Stimulated activated CD8-positive, alpha-beta memory T cell treated with anti-CD3 and anti-CD28 coated beads, Interleukin-4, amount 100 ng/mL, for 48 hours (primary cell): ENCODE measurements at regions not wholly inside any gene's neighbourhood (a gene's known extent, or its start where the extent isn't known, plus 50 kb on each side); places are given as distances from the start of the nearest gene placed in this dataset.

Experiments used
- DNase-seq: peaks from one replicate; pipeline ENCODE4 v3.0.0-alpha.2; 2020

DNA sequence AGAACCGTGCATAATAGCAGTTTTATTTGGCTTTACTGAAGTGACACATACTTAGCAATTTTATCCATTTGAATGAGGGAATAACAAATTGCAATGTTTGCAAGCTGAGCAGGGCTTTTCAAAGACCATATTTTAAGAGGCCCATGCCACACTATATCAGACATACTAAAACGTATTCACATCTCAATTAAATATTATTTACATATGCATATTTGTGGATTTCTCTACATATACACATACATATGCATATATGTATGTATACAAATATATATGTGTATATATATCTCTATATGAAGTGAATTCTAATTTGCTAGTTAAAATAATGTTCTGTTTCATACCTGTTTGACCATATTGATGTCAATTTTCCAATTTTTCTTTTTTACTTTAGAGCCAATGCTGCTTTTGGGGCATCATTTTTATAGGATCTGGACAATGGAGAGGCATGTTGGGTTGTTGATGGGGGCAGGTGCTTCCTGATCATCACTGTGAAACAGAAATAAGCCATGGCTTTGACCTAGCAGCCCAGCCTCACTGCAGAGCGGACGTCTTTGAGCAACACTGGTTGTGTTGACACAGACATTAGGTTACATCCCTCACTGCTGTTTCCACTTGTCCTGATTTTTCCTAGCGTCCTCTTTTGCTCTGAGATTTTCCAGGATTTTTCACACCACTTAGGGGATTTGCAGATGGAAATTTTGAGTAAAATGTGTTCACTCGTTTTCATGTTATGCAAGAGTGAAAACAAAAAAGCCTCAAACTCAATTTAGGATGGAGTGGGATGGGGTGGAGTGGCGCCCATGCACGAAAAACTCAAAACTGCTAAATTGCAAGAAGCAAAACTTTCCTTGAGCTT lies 56.9 kb downstream of the RDH14 start:
- no peak for DNase-seq

DNA sequence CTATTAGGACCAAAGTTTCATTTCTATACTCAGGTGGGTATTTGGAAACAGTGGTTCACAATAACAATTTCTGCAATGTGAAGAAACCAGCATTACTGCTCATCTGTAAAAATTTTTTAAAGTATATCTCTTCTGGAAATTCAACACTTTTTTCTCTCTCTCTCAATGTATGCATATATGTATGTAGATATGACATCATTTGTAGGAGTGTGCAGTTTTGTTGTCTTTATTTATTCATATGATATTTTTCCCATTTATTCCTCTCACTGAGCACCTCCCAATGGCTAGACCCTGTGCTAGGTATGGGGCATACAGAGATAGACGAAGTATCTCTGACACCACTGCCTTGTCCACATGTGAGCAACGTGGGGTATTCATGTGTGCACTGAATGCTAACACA lies 58.3 kb downstream of the RDH14 start:
- no peak for DNase-seq

DNA sequence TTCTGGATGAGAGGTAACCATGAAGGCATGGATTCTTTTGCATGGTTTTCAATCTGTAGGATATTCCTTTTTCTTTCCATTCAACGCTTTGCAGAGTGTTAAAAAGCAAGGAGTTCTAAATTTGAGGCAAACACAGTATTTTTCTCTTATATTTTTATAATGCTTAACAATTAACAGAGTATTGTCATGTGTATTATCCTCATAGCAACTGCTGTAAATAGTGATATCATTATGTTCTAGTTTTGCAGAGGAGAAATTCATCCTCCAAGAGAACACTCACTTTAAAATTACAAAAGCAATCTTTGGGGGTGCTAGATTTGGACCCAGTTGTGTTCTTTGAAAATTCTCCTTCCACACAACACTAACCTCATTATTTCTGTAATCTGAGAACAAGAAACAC lies 58.7 kb downstream of the RDH14 start:
- no peak for DNase-seq

DNA sequence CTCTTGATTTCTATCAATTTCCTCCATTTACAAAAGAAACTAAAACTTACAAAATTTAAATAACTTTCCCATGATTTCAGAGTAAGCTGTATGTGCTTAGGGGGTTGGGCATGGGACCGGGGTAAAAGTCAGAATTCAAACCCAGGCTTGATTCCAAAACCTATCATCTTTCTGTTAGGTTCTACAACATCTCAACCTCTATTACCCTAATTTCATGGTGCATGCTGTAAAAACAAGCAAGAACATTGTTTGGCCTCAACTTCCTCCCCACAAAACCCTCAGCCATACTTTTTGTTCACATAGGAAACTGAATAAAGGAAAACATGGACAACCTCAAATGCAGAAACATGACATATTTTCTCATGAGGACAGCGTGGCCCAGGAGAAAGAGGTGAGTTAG lies 59.3 kb downstream of the RDH14 start:
- no peak for DNase-seq

DNA sequence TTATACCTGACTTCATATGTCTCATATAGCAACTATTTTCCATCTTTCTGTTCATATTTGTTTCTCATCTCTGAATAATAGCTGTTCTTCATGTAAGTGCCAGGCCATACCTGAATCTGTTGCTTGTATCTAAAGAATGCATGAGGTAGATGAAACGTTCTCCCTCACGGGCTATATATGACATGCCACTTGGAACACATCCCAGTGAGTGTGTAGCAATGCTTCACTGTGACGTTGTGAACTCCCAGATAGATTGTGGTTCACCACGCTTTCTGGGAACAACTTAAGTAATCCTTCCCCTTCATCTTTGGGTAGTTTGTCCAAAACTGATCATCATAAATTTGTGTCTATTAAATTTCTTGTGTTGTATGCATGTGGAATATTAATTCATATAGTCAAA lies 60.1 kb downstream of the RDH14 start:
- no peak for DNase-seq

DNA sequence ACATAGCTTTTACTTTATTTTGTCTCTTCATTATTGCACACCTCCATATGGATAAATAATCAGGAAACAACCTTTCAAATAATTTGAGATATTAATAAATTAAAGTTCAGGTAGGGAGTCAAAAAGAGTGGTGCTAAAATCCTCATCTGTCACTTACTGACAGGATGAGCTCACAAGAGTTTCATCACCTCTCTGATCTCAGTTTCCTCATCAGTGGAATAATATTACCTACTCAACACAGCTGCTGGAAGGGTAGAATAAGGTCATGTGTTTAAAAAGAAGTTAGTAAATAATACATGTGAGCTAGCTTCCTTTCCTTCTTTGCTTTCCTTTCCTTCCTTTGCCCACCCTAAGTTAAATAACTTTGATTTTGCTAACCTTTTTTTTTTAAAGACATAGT lies 61.9 kb downstream of the RDH14 start:
- DNase-seq: no peak

DNA sequence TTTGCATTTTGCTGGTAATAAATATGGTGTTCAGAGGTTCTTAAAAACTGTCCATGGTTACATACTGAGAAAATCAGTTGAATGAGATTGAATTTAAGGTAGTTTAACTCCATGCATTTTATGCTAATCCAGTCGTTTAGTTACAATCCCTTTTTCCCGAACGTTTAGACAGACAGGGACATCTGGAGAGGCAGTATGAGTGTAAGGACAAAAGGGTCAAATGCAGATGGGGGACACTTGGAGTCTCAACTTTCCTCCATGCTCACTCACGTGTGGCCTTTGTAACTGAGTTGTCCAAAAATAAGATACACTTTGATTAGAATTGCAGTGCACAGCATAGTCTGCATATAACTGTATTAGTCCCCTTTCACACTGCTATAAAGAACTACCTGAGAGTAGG lies 63.9 kb downstream of the RDH14 start:
- DNase-seq: no peak

DNA sequence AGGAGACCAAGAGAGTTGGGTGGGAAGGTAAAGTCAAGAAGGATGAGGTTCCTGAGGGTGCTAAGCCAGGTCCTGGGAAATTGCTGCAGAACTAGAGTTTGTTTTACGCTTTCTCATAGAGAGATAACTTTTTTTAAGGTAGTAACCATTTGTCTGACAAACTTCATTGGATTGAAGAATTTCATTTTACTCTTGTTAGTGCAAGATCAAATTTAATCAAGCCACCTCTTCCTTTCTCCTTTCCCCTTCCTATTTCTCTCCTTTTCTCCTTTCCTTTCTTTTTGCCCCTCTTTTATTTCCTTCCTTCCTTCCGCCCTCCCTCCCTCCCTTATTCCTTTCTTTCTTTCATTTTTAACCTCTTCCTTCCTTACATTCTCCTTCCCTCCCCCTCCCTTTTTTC lies 65.4 kb downstream of the RDH14 start:
- DNase-seq: no peak

DNA sequence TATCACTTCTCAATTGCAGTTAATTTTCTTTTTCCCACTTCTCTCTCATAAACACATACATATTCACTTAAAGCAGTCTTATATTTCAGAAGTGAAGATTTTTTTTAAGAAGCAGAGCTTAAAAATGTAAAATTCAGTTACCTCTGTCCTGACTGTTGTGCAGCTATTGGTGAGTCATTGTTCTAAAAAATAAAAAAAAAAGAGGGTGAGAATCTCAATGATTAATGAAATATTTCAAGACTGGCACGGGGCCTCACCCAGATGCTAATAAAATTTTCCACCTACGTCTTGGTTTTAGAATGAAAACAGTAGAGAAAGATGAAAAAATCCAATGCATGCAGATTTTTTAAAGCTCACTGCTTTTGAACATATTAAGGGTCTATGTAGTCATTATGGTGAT lies 67.7 kb downstream of the RDH14 start:
- DNase-seq: no peak

DNA sequence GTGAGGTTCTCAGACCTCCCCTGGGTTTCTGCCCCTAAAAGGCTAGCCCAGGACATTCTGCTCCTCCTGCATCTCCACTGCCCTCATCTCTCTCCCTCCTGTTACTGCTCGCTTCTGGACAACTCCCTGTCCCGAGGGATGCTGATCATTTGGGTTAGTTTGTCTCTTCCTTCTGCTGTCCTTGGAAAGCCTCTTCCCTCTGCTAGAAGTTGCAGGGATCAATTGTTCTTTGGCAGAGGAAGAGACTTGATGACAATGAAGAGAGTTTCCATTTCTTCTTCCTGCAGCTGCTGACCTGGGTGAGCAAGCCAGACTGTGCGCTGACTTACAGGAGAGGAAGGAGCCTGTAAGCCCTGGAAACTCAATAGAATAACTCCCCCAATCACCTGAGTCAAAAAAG lies 68.9 kb downstream of the RDH14 start:
- no peak for DNase-seq

DNA sequence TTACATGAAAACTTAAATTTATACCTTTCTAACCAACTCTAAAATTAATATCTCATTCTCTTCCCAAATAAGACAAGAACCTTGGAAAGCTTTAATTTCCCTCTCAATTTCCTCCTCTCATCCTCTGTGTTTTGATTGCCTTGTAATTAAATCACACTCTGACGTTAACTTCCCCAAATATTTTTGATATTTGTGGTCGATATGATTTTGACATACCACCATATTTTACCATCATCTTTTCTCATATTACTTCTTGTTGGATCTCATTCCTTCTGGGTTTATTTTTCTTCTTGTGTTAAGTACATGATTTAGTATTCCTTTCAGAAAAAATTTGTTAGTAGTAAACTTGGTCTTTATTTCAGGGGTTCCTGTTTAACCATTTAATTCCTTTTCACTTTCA lies 69.6 kb downstream of the RDH14 start:
- no peak for DNase-seq

DNA sequence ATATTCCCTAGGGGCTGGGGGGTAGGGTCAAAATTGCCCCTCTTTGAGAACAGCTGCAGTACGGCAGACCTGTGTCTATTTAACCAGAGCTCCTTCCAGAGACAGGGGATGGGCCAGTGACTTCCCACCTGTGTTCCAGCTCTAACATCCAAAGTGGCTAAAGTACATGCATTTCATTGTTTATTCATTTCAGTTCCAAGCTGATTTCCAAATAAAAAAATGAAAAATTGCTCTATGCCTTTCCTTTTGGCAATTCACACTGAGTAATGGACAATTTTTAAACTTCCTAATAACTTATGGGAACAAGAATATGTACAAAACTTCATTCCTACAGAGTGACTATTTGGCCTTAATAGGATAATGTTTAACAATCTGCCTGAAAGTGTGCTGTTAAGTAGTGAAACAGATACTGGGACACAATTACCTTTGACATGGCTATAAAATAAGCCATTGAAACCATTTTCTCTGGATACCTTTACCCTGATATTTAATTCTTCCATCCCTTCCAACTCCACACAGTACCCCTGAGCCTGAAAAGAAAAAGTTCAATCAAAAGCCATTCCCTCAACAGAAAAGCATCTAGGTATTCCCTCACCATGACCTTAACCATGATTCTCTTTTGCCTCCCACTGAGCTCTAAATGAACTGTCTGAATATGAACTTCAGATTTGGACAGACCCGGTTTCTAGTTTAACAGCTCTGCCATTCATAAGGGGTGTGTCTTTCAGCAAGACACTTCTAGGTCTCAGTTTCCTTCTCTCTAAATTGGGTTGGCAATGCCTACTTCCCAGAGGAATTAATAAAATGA lies 73.1 kb downstream of the RDH14 start:
- DNase-seq: no peak

DNA sequence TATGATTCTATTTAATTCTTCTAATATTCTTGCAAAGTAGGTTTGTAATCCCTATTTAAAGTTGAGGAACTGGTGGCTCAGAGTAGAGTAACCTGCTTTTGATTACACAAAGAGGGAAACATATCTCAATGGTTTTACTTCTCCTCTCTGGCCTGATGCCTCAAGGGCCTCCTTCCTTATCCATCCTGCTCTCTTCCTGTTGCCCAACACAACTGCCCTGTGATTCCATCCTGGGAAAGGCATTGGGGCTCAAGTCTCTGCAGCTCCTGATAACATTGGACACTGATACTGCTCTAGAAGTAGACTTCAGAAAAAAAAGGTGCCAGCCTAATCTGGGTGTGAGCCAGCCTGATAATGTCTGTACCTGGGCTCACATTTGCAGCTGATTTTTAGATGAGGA lies 75.8 kb downstream of the RDH14 start:
- DNase-seq: no peak

DNA sequence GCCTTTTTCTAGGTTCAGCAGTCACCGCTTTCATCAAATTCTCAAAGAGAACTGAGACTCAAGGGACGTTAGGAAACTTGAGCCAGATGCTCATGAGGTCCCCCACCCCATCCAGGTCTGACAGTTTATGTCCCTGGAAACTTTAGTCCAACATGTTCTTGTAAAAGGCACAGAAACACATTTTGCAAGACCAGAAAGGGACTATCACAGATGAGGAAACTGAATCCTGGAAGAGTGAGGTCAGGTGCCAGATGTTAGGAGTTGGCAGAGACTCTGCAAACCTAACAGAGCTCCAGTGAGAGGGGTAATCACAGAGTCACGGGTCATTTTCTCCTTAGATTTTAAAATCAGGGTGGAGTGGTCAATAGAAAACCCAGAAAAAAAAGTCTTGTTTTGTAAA lies 76.6 kb downstream of the RDH14 start:
- DNase-seq: no peak

DNA sequence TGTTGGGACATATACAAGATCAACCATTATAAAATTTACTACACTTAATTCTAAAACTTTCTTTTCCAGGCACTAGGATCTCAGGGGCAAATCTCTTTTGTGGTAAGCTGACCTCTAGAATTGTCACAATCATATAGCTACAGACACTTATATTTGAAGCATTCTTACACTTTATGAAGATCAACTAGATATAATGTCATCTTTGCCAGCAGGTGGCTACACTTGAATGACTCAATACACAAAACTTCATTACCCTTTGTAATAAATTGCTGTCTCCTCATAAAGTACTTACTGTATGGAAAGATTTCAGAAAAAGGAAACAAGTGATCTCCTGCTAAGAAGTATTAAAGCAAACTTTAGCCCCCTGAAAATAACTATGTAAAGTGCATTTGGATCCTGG lies 77.8 kb downstream of the RDH14 start:
- no peak for DNase-seq

DNA sequence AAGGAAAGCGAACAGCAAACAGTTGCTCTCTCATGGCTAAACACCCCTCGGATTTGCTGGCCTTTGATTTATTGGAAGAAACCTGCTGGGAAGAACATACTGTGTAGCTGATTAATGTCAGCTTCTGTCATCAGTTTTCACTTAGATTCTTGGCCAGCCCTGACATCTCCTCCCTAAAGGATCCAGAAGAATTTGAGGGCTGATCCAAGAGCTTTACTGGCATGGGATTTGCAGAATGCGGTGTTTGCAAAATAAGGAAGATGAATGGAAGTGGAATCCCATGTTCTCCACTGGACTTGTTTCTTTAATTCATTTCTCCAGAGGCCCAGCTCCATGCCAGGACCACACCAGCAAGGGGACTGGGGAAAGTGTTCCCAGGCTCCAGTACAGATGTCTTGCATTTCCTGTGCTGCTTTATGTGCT lies 80.5 kb downstream of the RDH14 start:
- no peak for DNase-seq

DNA sequence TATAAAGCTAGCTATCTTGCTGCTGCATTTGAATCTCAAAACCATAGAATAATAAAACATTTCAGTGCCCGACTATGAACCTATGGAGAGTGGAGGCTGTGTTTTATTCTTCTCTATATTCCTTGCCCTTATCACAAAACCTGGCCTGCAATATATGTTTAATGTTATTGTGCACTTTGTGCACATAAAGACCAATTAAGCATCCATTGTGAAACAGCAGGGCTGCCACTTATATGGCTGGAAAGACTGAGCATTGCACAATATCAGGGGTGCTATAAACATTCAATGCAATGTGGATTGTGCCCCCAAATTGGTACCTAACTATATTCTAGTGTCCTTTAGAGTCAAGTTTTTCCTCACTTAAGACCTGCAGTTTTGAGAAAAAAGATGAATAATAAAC lies 83.2 kb downstream of the RDH14 start:
- no peak for DNase-seq

DNA sequence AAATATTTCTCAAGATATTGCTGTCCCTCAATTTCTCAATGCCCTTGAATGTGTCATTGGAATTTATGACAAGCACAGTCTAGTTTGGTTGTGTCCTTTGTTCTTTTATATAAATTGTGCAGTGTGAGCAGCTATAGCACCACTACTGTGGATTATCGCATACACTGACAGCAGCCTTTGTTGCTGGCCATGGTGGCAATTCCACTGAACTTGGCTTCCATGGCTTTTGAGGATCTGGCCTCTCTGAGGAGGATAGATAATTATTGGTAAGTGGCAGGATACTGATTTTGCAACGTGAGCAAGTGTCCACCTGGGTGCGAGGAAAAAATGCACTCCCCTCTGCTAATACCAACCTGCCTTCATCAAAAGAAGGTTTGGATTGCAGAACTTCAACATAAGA lies 84.0 kb downstream of the RDH14 start:
- no peak for DNase-seq

DNA sequence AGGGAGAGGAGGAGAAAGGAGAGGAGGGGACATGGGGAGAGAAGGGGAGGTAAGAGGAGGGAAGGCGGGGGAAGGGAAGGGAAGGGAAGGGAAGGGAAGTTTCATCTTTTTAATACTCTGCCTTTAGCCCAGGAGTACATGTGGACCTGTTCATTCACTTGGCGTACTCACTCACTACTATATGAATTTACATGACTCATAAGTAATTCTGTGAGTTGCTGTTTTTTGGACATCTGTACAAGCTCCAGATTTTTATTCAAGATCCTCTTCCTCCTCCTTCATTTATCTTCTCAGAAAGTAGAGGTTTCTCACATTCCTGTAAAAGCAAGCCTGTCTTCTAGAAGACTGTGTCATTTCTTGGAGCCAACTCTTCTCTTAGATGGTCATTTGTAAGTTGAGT lies 84.6 kb downstream of the RDH14 start:
- DNase-seq: no peak

DNA sequence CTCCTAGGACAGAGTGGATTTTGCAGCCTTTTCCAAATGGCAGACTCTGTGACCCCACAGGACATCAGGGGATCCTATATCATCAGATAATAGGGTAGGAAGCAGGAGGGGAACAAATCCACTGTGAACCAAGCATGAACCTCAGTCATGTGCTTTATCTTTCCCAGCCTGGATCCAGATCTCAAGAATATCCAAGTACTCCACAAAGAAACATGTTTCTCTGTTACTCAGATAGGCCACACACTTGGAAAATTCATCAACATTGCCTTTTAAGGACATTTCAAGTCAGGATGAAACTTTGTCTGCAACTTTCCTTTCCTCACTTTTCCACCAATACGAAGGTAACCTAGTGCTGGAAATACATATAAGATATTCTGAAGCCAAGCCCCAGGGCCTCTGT lies 85.8 kb downstream of the RDH14 start:
- no peak for DNase-seq

DNA sequence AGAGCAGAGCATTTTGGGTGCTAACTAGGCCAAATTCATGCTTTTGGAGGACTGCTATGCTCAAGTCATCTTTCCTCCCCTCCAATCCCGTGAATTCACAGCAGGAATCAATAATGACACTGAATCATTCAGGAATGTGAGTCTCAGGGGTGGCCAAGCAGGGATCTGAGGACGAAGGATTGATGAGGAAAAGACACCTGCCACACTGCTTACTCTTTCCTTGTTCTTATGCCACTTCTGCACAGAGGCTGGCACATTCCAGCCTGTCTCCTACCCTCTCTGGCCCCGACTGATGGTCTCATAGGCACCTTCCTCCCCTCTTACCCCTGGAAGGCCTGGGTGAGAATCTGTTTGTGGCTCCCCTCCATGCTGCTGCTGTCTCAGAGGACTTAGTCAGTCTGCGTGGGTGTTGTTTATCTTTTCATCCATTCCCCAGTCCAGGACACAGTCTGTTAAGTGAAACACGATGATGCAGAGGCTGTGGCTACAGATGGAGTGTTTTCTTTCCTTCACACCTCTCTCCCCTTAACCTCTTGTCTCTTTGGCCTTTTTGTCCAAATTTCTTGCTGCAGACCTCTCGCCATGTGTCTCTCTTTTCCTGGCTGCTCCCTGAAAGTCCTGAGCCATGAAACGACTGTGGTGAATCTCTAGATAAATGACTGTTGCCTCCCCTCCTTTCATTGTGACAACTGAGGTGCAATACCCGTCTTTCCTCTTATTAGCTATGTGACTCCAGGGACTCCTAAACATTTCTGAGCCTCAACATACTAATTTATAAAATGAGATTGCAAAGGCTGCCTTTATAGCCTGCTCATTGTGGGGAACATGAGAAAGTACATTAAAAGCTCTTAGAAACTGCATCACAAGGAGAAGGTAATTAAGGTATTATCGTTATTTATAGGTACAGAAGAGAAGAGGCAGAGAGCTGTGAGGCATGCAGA lies 86.9 kb downstream of the RDH14 start:
- DNase-seq: no peak

DNA sequence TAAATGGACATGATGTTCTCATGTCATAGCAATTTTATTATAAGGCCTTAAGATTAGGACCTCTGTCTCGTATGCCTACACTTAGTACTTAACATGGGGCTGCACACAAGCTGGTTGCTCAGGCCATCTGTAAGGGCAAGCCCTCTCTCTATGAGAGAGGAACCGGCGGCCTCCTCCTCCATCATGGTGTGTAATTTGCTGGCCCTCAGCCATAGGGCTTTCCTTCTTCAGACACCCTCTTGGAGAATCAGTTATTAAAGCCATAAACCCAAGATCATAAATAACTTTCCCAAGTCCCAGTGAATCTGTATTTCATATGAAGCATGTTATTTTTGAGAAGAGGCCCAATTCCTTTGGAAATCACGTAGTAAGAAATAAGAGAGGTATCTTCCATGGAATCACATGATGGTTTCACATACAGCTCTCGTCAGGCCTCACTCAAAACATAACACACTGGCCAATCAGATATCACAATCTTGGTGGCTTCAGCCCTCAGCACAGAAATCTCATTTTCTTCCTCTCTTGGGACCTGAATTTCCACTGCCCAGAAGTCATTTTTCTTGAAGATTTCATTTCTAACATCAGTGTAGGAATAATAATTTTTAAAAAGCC lies 92.6 kb downstream of the RDH14 start:
- DNase-seq: no peak

DNA sequence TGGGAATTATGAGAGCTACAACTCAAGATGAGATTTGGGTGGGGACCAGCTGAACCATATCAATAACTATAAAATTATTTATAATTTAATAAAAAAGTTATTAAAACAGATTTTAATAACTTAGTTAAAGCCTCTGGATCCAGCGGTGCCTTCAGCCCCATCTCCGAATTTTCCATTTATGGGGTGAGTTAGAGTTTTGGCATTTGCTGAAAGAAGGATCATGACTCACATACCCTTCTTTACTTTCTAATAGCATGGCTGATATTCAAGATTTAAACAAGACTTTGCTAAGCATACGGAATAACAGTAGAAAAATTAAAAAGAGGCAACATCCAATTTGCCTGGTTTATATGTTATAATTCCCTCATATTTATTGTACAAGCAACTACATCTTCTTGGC lies 94.5 kb downstream of the RDH14 start:
- no peak for DNase-seq
